HCT116 (cell line): ENCODE measurements at regions not wholly inside any gene's neighbourhood (a gene's known extent, or its start where the extent isn't known, plus 50 kb on each side); places are given as distances from the start of the nearest gene placed in this dataset.

Experiments used
- ATAC-seq: fragments of 200-7000 bp; cut with Tn5 transposase; 2 replicates; pipeline ENCODE4 v1.9.1; 2020; ENCODE audit warnings: mild to moderate bottlenecking, moderate library complexity
- BruUV-seq: library from RNA; stranded (reverse); fragments of 400-500 nt; replicated peaks from 2 replicates; lab custom pipeline; 2021; lab: Mats Ljungman, UMichigan
- CTCF ChIA-PET: fragments of 300-600 bp; sonication (Branson Sonifier 250); formaldehyde crosslinking; loops from one replicate; lab custom pipeline; 2021; ENCODE audit warnings: antibody characterized with exemption; lab: Charles Lee
- POLR2A ChIA-PET: fragments of 300-600, 350-600 bp; sonication (Branson Sonifier 250); formaldehyde crosslinking; loops from one replicate; lab custom pipeline; 2021; ENCODE audit warnings: antibody characterized with exemption; lab: Charles Lee
- RAD21 ChIA-PET, 2 experiments: fragments of 300-600 bp; sonication (Branson Sonifier 250); formaldehyde crosslinking; loops; one replicate each; lab custom pipeline; 2023; ENCODE audit warnings: low total read pairs in 2 of 2; ENCODE audit not compliant: uncharacterized antibody in 2 of 2, unreplicated experiment in 2 of 2, low non-redundant PET in 1 of 2; lab: Charles Lee
- DNase-seq: peaks from one replicate; pipeline ENCODE4 v3.0.0-alpha.2; 2010; ENCODE audit warnings: low read depth, low spot score
- H2AFZ ChIP-seq: fragments of 200-600 bp; shearing (Covaris generic), sonication (generic); 2 replicates; pipeline ENCODE4 v1.6.1; 2017; ENCODE audit warnings: low read depth, mixed run types, mixed read lengths, antibody characterized with exemption, low read length; ENCODE audit not compliant: poor library complexity, severe bottlenecking
- H3K27ac ChIP-seq: 2 replicates; pipeline ENCODE4 v1.5.1; 2012; ENCODE audit warnings: low read depth, low read length
- H3K27me3 ChIP-seq: fragments of 200-600 bp; sonication (generic); 2 replicates; pipeline ENCODE4 v1.6.1; 2016; ENCODE audit warnings: mixed run types, low read length, mixed read lengths; ENCODE audit not compliant: insufficient read depth
- H3K36me3 ChIP-seq, 2 experiments: fragments of 200-500 bp in 1 of 2; fragments of 200-600 bp in 1 of 2; sonication (Bioruptor generic) in 1 of 2; sonication (generic) in 1 of 2; 2 replicates each; pipeline versions ENCODE4 v1.5.1 to v1.6.1; 2014 to 2016; ENCODE audit warnings: low read length in 2 of 2, inconsistent platforms in 1 of 2, mixed read lengths in 1 of 2, mixed run types in 1 of 2; ENCODE audit not compliant: insufficient read depth in 2 of 2, control insufficient read depth in 1 of 2
- H3K4me1 ChIP-seq, 2 experiments: fragments of 200-600 bp in 1 of 2; sonication (generic) in 1 of 2; 2 replicates each; pipeline versions ENCODE4 v1.5.1 to v1.6.1; 2012 to 2017; ENCODE audit warnings: low read length in 2 of 2, inconsistent platforms in 1 of 2, mild to moderate bottlenecking in 1 of 2, mixed read lengths in 1 of 2, mixed run types in 1 of 2, moderate library complexity in 1 of 2; ENCODE audit not compliant: insufficient read depth in 2 of 2, control insufficient read depth in 1 of 2
- H3K4me2 ChIP-seq: fragments of 200-600 bp; sonication (generic); 2 replicates; pipeline ENCODE4 v1.6.1; 2017; ENCODE audit warnings: mixed run types, low read length, mixed read lengths
- H3K4me3 ChIP-seq, 2 experiments: fragments of 200-600 bp in 1 of 2; sonication (generic) in 1 of 2; replicated peaks in 1 of 2; 2 replicates each; pipeline ENCODE4 v1.5.1; 2011 to 2016; ENCODE audit warnings: low read length in 2 of 2, control low read depth in 1 of 2, low read depth in 1 of 2, mild to moderate bottlenecking in 1 of 2, mixed read lengths in 1 of 2, mixed run types in 1 of 2
- H3K79me2 ChIP-seq: fragments of 200-600 bp; sonication (generic); 2 replicates; pipeline ENCODE4 v1.6.1; 2017; ENCODE audit warnings: mild to moderate bottlenecking, mixed run types, low read length, moderate library complexity, mixed read lengths; ENCODE audit not compliant: insufficient read depth
- H3K9ac ChIP-seq: fragments of 200-600 bp; sonication (generic); 2 replicates; pipeline ENCODE4 v1.6.1; 2016; ENCODE audit warnings: low read length, mixed read lengths
- H3K9me2 ChIP-seq: fragments of 200-600 bp; sonication (generic), shearing (Covaris generic); 2 replicates; pipeline ENCODE4 v1.6.1; 2017; ENCODE audit warnings: mixed run types, mild to moderate bottlenecking, moderate library complexity; ENCODE audit not compliant: insufficient read depth
- H3K9me3 ChIP-seq, 2 experiments: fragments of 200-500 bp in 1 of 2; fragments of 200-600 bp in 1 of 2; sonication (Bioruptor generic) in 1 of 2; sonication (generic) in 1 of 2; 2 replicates each; pipeline ENCODE4 v1.6.1; 2014 to 2017; ENCODE audit warnings: low read length in 2 of 2, mixed read lengths in 2 of 2, inconsistent platforms in 1 of 2, low read depth in 1 of 2, mild to moderate bottlenecking in 1 of 2, mixed run types in 1 of 2, moderate library complexity in 1 of 2; ENCODE audit not compliant: control insufficient read depth in 1 of 2, insufficient read depth in 1 of 2
- H4K20me1 ChIP-seq: fragments of 200-600 bp; sonication (generic), shearing (Covaris generic); 2 replicates; pipeline ENCODE4 v1.6.1; 2017; ENCODE audit warnings: mixed run types, mild to moderate bottlenecking, moderate library complexity; ENCODE audit not compliant: insufficient read depth
- ATF3 ChIP-seq: IDR thresholded peaks from 2 replicates; pipeline ENCODE4 v1.6.1; 2012
- CEBPB ChIP-seq: IDR thresholded peaks from 2 replicates; pipeline ENCODE4 v1.6.1; 2012; ENCODE audit warnings: low read depth
- CTCF ChIP-seq, 3 experiments: fragments of 200-600 bp in 1 of 3; sonication (generic) in 1 of 3; IDR thresholded peaks in 2 of 3; conservative IDR thresholded peaks in 1 of 3; 2 replicates each; pipeline ENCODE4 v1.5.1; 2012 to 2017; ENCODE audit warnings: low read depth in 2 of 3, low read length in 2 of 3, antibody characterized with exemption in 1 of 3, borderline replicate concordance in 1 of 3, control low read depth in 1 of 3, mild to moderate bottlenecking in 1 of 3, mixed read lengths in 1 of 3, mixed run types in 1 of 3, moderate library complexity in 1 of 3; ENCODE audit not compliant: insufficient read depth in 1 of 3
- EGR1 ChIP-seq: IDR thresholded peaks from 2 replicates; pipeline ENCODE4 v1.6.1; 2012; ENCODE audit warnings: low read depth
- ELF1 ChIP-seq: IDR thresholded peaks from 2 replicates; pipeline ENCODE4 v1.6.1; 2012; ENCODE audit warnings: low read depth, borderline replicate concordance
- EZH2 ChIP-seq: fragments of 200-600 bp; sonication (generic); IDR thresholded peaks from 2 replicates; pipeline ENCODE4 v1.6.1; 2017; ENCODE audit warnings: antibody characterized with exemption, mixed run types
- EZH2phosphoT487 ChIP-seq: fragments of 200-600 bp; IDR thresholded peaks from 2 replicates; pipeline ENCODE4 v1.6.1; 2018; ENCODE audit warnings: antibody characterized with exemption, borderline replicate concordance
- FOSL1 ChIP-seq: IDR thresholded peaks from 2 replicates; pipeline ENCODE4 v1.6.1; 2012; ENCODE audit warnings: low read depth
- MAX ChIP-seq: IDR thresholded peaks from 2 replicates; pipeline ENCODE4 v1.6.1; 2012
- POLR2AphosphoS5 ChIP-seq: IDR thresholded peaks from 2 replicates; pipeline ENCODE4 v1.6.1; 2011; ENCODE audit warnings: mild to moderate bottlenecking, low read depth, low read length, moderate library complexity
- RAD21 ChIP-seq: IDR thresholded peaks from 2 replicates; pipeline ENCODE4 v1.6.1; 2012; ENCODE audit warnings: low read depth, mild to moderate bottlenecking
- REST ChIP-seq: IDR thresholded peaks from 2 replicates; pipeline ENCODE4 v1.6.1; 2012; ENCODE audit warnings: low read depth
- SIN3A ChIP-seq: IDR thresholded peaks from 2 replicates; pipeline ENCODE4 v1.6.1; 2012; ENCODE audit warnings: low read depth
- SP1 ChIP-seq: IDR thresholded peaks from 2 replicates; pipeline ENCODE4 v1.6.1; 2012; ENCODE audit warnings: low read depth
- SRF ChIP-seq: IDR thresholded peaks from 2 replicates; pipeline ENCODE4 v1.6.1; 2012; ENCODE audit warnings: low read depth
- TCF7L2 ChIP-seq: IDR thresholded peaks from 2 replicates; pipeline ENCODE4 v1.7.0; 2011; ENCODE audit warnings: borderline replicate concordance, inconsistent platforms; ENCODE audit not compliant: insufficient read depth, insufficient read length; ENCODE audit errors: extremely low read depth
- YY1 ChIP-seq: IDR thresholded peaks from 2 replicates; pipeline ENCODE4 v1.6.1; 2011; ENCODE audit warnings: low read length, low read depth, moderate library complexity, mild to moderate bottlenecking; ENCODE audit not compliant: insufficient replicate concordance; ENCODE audit errors: extremely low read depth
- ZBTB33 ChIP-seq: IDR thresholded peaks from 2 replicates; pipeline ENCODE4 v1.6.1; 2011; ENCODE audit warnings: mild to moderate bottlenecking, low read length, moderate library complexity; ENCODE audit not compliant: insufficient replicate concordance; ENCODE audit errors: extremely low read depth
- ZFX ChIP-seq: fragments of 450-650 bp; IDR thresholded peaks from 2 replicates; pipeline ENCODE4 v1.6.1; 2017
- intact Hi-C: fragments of 100-400 bp; cut with micrococcal nuclease; formaldehyde crosslinking; loops from 2 replicates; pipeline ENCODE4 v1.10.0; 2022

- H2AFZ ChIP-seq: no peak overlapping the region
- no peaks in the 10 kb centered on the region for H3K27me3 ChIP-seq
- BruUV-seq: no TSS peak
- H3K9me3 ChIP-seq: no peaks in the 10 kb centered on the region
- RAD21 ChIA-PET: no interaction called here
- CTCF ChIA-PET: no interaction called here
- no peaks in the 10 kb centered on the region for H3K36me3 ChIP-seq
- POLR2A ChIA-PET: interaction anchor here (0.8 kb wide), 1 partner anchor 314 kb away, joined by 3 read pairs; the partner anchor contains the start of gene SOX9
- no peak overlapping the region for H3K4me3 ChIP-seq
- no peak for TF ChIP-seq ELF1
- no peak for TF ChIP-seq FOSL1
- TF ChIP-seq EGR1: no peak
- no peak for TF ChIP-seq CEBPB
- no peak for TF ChIP-seq SIN3A
- no peak for TF ChIP-seq RAD21
- TF ChIP-seq CTCF (IDR thresholded peaks at IDR 0.05 in 2 of 3, conservative IDR thresholded peaks at IDR 0.05 in 1 of 3; ENCODE audit: borderline replicate concordance in 1 of 3, insufficient read depth in 1 of 3, low read depth in 2 of 3, low read length in 2 of 3): no peak
- TF ChIP-seq EZH2: no peak
- no peak for TF ChIP-seq REST
- TF ChIP-seq YY1: no peak
- no peak for TF ChIP-seq SRF
- no peak for TF ChIP-seq SP1
- no peak for TF ChIP-seq ZFX
- no peak for TF ChIP-seq MAX
- TF ChIP-seq TCF7L2: no peak
- TF ChIP-seq EZH2phosphoT487: no peak
- no peak for TF ChIP-seq ATF3
- no peak for TF ChIP-seq ZBTB33
- no peak for TF ChIP-seq POLR2AphosphoS5
- ATAC-seq: no peak
- intact Hi-C loops: loop anchor here (5.0 to 10.0 kb wide), 2 partner anchors 670 to 962 kb away; no protein-coding TSS in a partner anchor
- H3K9me2 ChIP-seq: no peaks in the 10 kb centered on the region
- H3K79me2 ChIP-seq: peaks cover 55% of the 10 kb centered on the region; the same call in 1 of the 2 replicates
- no peak overlapping the region for H3K4me2 ChIP-seq
- peaks cover 27 to 45% of the 10 kb centered on the region in 2 experiments for H3K4me1 ChIP-seq
- no peak overlapping the region for H3K27ac ChIP-seq
- H4K20me1 ChIP-seq: no peaks in the 10 kb centered on the region
- no peak for DNase-seq
- H3K9ac ChIP-seq: no peak overlapping the region
Measured at GRCh38 chr17:72434581-72434980, 313.8 kb downstream of the SOX9 start.
